GM21526 (cell line): ENCODE measurements at regions not wholly inside any gene's neighbourhood (a gene's known extent, or its start where the extent isn't known, plus 50 kb on each side); places are given as distances from the start of the nearest gene placed in this dataset.
"Not testable (repeated sequence)": the region's sequence is repeated elsewhere in the genome, so short reads cannot be mapped to it uniquely, and the experiment has no call there.

Source experiments
- ATAC-seq: cut with Tn5 transposase; IDR thresholded peaks from one replicate; pipeline ENCODE4 v1.9.1; 2021; ENCODE audit warnings: moderate library complexity; ENCODE audit not compliant: unreplicated experiment, low FRiP score

DNA sequence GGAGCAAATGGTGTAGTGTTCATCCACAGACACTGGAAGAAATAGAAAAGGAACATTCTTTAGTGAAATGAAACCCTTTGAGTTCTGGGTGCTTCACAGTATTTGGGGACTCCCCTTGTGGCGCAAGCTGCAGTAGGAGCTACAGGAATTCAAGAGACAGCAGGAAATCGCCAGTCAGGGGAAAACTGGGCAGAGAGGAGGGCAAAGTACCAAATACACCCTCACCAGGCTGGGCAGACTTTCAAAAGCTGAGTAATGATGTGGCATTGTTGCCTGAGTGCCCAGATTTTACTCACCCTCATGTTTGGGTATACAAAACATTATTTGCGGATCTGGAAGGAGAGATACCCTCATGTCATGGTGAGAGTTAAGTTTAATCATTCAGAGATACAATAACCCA is 97.9 kb downstream of the SOD2 start:
- no peak for ATAC-seq

DNA sequence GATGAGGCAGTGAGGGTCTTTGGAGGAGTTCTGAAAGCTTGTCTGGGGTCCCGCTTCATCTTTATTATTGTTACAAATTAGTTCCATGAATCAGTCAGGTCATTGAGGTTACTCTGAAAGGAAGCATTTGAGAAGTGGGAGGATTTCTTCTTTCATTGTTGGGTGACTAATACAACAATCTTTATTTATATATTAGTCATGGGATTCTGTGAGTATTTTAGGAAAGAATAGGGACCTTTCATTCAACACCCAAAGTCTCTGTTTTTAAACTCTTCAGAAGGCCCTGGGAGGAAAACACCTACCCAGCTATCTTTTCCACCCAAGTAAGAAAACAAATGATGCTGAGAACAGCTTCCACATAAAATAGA is 98.3 kb downstream of the SOD2 start:
- no peak for ATAC-seq

DNA sequence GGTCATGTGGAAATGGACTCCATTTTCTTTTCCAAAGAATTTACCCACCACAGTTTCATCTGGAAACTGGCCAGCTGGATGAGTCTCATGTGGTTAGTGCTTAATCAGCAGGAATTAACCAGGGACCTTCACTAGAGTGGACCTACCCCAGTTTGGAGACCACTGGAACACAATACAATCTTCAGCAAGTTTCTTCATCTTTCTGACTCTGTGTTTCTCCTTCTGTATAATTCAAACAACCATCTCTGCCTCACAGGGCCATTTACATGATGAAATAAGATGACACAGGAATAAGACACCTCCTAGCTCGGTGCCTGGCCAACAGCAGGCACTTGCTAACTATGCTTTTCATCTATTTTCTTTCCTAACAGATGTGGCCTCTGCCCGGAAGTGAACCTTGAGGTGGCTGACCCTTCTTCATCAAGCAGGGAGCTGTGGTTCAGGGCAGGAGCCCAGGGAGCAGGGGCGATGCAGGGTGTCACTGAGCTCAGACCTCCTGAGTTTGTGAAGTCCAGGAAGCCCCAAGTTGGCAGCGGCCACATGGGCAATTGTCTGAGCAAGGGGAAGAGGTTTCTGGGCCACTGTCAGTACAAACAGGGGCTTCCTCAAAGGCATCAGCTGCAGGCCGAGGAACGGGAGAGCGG is 98.8 kb downstream of the SOD2 start:
- no peak for ATAC-seq

DNA sequence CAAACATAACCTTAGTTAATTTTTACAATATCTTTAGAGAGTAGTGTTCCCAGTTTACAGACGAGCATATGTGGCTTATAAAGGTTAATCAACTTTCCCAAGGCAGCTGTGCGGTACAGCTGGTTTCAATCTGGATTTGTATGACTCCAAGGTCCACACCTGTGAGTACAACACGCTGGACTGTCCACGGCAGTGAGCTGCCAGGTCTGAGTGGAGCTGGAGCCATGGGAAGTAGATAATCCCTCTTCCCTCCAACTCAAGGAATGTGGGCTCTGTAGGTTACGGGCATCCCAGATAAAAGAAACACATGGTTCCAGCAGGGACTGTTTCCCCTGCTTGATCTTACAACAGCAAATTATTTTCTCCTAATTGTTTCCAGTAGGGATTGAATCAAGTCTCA is 102.2 kb downstream of the SOD2 start:
- no peak for ATAC-seq

DNA sequence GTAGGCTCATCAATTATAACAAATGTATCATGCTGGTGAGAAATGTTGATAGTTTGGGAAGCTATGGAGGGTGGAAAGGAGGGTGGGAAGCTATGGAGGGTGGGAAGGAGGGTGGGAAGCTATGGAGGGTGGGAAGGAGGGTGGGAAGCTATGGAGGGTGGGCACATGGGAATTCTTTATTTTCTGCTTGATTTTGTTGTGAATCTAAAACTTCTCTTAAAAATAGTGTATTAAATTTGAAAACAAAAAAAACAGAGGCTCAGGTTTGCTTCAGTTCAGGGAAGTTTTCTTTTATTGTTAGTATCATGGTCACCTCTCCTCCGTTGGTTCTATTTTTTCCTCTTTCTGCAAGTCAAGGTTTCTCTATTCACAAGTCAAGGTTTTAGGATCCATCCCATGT is 106.4 kb downstream of the SOD2 start:
- no peak for ATAC-seq

DNA sequence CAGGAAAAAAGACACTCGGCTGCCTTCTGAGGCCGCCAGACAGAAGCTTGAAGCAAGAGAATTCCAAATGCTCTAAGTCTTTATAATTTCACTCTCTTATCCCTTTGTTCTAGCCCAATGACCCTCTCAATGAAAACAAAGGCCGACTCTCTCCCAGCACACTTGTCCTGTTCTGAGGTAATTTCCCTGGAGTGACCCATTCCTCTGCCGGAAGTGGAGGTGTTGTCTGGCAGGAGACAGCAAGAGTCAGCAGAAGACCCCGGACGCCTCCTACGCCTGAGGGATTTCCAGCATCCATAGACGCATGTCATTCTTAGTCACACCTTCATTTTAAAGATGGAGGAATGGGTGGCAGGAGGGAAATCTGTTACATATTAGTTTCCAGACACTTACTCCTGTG is 110.3 kb downstream of the SOD2 start:
- no peak for ATAC-seq

DNA sequence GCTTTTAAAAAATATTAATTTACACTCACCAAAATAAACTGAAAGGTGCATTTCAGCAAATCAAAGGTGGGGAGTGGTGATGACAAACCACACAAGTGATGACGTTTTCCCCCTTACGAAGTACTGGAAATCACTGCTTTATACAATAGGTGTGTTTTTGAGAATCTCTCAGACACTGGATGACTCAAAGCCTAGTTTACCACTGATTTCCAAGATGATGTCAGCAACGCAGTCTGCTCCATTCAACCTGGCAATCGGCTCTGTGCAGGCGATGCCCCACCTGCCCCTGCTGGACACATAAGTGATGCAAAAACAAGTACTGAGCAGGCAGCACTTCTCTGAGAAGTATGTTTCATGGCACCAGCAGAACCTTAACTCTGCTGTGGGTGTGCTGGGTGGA is 114.4 kb downstream of the SOD2 start:
- no peak for ATAC-seq

DNA sequence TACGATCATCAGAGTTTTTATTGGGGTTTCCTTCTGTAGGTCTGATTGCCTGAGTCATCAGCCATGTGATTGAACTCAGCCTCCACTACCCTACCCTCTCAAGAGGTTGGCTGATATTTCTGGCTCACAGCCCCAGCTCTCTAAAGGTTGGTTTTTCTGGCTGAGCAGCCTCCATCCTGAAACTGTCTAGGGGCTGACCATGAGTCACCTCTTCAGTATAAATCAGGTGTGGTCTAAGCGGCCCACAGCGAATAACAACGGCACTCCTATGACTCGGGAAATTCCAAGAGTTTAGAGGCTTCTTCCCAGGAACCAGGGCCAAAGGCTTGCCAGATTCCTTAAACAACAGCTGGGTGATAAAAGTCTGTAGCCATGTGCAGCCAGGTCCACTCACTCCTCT is 115.5 kb downstream of the SOD2 start:
- no peak for ATAC-seq

DNA sequence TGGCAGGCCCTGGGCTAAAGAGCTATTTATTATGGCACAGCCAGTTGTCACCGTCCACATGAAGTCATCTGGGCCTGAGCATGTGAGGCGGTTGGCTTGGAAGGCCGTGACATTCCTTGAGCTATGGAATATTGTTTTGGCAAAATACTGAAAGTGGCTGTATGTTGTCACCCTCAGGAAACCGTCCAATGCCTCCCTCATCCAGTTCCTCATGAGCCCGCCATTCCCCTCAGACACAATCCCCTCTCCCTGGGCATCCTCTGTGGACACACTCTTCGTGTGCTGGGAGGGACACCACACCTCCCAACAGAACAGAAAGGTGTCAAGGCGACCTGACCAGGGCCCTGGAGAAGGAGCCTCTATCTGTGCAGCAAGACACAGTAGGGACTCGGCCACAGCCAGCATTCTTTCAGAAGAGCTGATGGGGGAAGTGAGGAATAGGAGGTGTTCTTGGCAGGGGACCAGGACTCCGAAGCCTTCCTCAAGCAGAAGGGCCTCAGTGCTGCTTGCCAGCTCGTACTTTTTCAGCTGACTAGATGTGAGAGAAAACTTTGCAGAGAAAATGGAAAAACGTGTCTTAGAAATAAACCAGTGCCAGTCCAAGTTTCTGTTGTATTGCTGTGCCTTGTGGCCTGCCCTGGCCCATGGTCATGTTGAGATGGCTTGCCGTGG is 120.5 kb downstream of the SOD2 start:
- ATAC-seq = no peak

DNA sequence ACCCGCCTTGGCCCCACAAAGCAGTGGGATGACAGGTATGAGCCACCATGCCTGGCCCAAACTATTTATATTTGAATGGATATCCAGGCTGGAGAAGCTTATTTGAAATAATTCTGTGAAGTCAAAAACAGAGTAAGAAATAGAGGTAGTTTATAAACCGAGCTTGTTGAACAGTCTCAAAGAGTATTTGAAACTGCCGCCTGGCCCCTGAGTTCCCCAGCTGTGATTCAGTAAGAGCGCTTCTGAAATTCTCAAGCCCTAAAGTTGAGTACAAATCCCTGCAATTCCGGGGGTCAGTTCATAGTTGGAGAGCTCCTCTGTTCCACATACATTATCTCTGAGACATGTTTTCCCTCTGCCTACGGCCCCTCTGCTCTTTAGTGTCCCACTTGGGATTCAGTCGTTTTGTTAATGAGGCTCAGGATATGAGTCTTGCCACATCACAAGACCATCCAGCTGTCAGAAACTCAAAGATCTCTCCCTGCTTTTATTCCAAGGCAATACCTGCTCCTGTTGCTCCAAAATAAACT is 127.8 kb downstream of the SOD2 start:
- no peak for ATAC-seq

DNA sequence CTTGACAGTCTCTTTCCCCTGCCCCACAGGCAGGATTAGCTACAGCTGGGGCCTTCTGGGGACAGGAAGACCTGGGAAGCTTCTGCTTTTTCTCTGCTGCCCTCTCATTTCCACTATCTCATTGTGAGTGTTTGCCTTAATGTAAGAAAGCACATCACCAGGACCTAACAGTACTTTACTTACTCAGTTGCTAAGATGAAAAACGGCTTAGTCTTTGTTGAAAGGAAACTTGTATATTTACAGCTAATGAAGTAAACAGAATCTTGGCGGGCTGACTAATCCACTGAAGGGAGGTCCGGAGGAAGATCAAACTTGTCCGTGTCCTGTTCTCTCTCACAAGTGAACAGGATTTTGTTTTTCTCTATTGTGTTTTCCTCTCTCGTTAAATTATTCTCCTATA is 128.6 kb downstream of the SOD2 start:
- no peak for ATAC-seq

DNA sequence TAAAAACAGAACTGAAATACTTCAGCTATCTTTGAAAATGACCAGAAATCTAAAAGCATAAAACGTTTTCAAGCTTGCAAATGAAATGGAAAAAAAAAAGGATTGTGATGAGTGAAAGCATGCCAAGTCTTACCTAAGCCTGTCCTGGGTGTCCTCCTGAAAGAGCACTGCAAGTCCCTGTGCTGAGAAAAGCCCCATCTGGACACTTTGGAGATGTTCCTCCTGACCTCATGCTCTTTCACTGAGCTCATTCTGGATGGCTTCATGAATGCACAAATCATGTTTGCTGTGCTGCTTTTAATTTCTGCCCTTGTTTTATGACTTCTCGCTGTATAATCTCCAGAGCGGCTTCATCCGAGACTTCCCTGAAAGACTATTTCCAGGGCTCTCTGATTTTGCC is 136.0 kb downstream of the SOD2 start:
- ATAC-seq = no peak

DNA sequence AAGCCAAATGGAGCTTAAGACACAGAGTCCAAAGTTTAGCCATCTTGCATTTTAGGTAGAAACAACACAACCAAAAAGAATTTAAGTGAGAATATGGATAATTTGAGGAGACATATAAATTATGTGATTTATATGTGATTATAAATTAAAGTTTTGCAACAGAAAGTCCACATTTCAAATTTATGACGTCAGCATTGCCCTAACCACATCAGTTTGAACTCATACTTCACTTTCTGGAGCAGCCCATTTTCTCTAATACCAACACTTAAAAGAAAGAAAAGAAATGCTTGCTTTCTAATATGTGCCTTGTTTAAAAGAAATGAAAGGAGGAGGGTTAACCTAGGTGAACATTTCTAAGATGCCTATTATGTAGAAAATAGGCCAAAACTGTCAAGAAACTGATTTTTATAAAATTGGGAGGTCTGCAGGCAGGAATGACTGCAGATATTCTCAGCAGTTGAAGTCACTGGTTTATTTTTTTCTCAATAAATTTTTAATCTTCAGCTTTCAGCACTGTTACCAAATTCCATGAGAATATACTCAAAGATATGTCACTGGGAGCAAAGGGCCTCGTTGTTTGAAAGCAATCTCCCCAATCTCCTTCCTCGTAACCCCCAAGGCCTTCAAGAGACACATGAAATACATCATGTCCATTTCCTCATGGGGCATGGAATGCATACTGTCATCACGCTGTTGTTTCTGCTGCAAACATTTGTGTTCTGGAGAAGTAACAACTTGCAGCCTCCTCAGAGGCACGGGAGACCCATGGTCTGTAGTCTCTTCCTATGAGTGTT is 137.8 kb downstream of the SOD2 start:
- no peak for ATAC-seq

DNA sequence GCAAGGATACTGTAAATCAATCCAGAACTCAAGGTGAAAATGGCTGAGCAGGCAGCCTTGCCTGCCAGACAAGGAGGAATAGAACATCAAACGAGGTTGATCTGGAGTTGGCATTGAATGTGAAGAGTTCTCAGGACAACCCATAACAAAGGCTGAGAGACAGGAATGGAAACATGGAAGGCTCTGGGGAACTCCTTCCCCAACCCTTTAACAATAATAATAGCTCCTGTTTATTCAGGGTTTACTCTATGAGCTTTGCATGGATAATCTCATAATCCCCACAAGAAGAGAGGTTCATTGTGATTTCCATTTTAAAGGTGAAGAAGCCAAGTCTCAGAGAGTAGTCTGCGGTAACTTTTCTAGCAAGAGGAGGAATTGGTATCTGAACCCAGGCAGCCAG is 151.7 kb downstream of the SOD2 start:
- ATAC-seq = no peak

DNA sequence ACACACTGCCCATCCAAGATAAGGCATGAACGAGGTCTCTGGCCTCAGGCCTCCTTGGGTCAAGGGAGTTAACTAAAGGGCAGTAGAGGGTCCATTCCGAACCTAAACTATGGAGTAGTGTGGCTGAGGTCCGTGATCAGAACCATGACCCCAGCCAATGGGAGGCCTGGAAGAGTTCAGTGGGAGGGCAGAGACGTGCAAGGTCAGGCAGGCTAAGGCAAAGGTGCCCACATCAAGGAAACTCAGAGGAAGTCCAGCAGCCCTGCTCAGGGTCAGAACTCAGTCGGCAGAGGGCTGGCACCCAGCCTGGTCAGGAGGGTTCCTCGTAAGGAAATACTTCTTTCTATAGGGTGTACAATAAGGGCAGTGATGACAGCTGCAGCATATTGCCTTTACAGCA is 152.2 kb downstream of the SOD2 start:
- ATAC-seq = no peak

DNA sequence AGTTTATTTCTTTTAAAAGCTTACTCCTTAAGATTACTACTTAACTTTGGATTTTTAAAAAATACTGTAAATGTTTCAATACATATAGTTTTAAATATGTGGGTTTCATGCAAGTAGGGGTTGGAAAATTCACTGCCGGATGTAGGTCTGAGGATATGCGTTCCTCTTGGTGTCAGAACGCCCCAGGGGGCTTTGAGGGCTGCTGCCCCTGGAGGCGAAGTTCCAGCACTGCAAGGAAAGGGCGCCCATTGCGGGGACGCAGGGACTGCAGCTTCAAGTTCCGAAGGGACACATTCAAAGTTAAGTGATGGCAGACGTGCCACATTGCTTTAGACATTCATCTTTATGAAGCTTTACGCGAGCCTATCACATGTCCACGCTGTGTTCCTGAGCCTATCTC is 152.9 kb downstream of the SOD2 start:
- no peak for ATAC-seq

DNA sequence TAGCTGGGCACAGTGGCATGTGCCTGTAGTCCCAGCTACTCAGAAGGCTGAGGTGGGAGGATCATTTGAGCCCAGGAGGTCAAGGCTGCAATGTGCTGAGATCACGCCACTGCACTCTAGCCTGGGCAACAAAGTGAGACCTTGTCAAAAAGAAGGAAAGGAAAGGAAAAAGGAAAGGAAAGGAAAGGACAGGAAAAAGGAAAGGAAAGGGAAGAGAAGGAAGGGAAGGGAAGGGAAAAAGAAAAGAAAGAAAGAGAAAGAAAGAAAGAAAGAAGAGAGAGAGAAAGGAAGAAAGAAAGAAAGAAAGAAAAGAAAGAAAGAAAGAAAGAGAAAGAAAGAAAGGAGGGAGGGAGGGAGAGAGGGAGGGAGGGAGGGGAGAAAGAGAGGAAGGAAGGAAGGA is 155.0 kb downstream of the SOD2 start:
- ATAC-seq = not testable (repeated sequence)

DNA sequence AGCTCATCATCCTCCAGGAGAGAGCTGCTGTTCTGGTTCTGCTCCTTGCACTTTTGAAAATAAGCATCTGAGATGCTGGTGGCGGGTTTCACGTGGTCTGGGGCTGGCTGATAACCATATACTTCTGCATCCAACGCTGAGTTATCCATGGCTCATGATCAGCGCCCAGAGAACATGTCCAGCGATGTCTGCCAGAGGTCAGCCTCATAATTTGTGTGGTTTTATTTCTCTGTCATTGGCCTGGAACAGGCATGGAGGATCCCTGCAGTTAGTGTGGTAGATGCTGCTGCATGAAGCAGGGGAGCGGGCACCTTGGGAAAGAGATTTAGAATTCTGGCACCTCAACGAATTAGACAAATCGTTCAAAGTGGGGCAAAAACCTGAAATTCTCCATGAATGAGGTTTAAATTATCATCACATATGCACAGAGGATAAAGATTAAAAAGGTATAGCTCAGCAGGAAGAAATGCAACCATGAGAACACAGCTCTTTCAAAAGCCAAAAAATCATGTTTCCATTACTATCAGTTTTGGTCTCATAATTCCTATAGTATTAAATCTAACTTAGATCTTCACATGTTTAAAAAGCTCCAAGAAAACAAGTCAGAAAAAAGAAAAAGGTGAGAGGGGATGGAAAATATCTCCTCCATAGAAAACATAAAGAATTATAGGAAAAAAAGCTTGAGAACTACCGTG is 157.2 kb downstream of the SOD2 start:
- no peak for ATAC-seq

DNA sequence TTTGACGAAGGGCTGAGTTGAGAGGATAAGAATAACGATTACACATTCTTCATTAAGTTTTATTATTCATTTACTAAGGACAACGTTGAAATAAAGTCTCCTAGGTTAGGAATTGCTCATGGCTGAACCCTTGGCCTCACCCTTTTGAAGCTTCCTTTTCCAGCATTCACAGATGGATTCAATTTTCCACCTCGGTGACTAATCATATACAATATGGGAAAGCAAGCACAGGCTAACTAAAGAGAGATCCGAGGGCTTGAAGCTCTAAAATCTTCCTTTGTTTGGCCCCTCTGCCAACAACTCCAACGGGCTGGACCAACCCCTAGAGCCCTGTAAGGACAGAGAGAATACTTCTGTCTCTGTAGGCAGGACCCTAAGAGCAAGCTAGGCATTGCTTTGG is 159.5 kb downstream of the SOD2 start:
- no peak for ATAC-seq

DNA sequence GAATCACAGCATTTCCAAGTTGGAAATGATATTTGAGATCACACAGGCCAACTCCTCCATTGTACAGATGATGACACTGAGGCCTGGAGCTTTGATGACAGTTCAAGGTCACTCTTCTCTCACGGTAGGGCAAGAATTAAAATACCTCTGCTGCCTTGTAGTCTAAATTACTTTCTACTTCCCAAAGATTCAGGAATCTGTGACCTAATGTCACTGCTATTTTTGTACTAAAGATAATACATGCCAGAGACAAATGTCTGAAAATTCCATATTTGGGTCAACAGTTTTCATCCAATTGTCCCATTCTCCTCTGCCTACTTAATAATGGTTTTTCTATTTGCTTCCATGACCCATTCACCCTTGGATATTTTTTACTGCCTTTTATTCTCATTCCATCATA is 160.0 kb downstream of the SOD2 start:
- ATAC-seq = no peak

DNA sequence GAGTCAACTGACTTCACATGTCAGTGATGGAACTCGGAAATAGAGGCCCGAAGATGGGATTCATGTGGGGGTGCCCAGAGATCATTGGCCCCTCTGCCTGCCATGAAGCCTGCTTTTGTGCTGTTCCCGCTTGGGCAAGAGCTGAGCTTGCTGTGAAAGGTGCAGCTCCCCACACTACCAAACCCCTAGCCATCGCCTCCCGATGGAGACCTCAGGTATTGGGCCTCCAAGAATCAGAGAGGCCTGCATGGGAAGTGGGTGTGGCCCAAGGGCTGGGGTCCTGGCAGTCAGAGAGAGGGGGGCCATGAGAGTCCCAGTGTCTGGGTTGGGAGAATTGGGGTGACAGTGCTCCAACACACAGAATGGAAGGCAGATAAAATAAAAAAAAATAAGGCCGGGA is 160.9 kb downstream of the SOD2 start:
- ATAC-seq = no peak
